HEK293 (cell line): ENCODE measurements at regions not wholly inside any gene's neighbourhood (a gene's known extent, or its start where the extent isn't known, plus 50 kb on each side); places are given as distances from the start of the nearest gene placed in this dataset.

Experiments
- CTCF ChIA-PET: fragments of 350-600 bp; formaldehyde crosslinking; extraction: SDS; loops from one replicate; lab custom pipeline; 2021; ENCODE audit warnings: antibody characterized with exemption; lab: Yijun Ruan, JAX
- POLR2A ChIA-PET: fragments of 300-600 bp; formaldehyde crosslinking; extraction: SDS; loops from one replicate; lab custom pipeline; 2020; ENCODE audit warnings: antibody characterized with exemption, inconsistent platforms; lab: Yijun Ruan, JAX
- H3K27ac ChIP-seq: fragments of 200-500 bp; sonication (Bioruptor generic); 2 replicates; pipeline ENCODE4 v1.5.1; 2014; ENCODE audit warnings: low read depth, low read length, control low read depth, inconsistent platforms; ENCODE audit errors: extremely low read depth
- H3K36me3 ChIP-seq, 2 experiments: fragments of 200-500 bp in 1 of 2; sonication (Bioruptor generic) in 1 of 2; 1 replicate in 1 of 2; 2 replicates in 1 of 2; pipeline ENCODE4 v1.5.1; 2014 to 2017; ENCODE audit warnings: inconsistent platforms in 2 of 2, low read length in 2 of 2; ENCODE audit not compliant: control insufficient read depth in 2 of 2, insufficient read depth in 1 of 2
- H3K4me1 ChIP-seq: fragments of 200-500 bp; sonication (Bioruptor generic); 2 replicates; pipeline ENCODE4 v1.5.1; 2014; ENCODE audit warnings: mild to moderate bottlenecking, low read length, inconsistent platforms; ENCODE audit not compliant: control insufficient read depth, insufficient read depth
- H3K4me3 ChIP-seq: 2 replicates; pipeline ENCODE4 v1.5.1; 2011; ENCODE audit warnings: low read depth, mild to moderate bottlenecking, control low read depth, low read length, moderate library complexity
- H3K9me3 ChIP-seq: fragments of 200-500 bp; sonication (Bioruptor generic); 2 replicates; pipeline ENCODE4 v1.5.1; 2014; ENCODE audit warnings: low read depth, low read length, inconsistent platforms; ENCODE audit not compliant: control insufficient read depth, insufficient read depth
- ATF2 ChIP-seq: fragments of 450-650 bp; formaldehyde crosslinking; IDR thresholded peaks from 2 replicates; pipeline ENCODE4 v1.5.1; 2016; ENCODE audit warnings: missing biosample characterization, missing genetic modification characterization, low read depth
- GLIS1 ChIP-seq: fragments of 450-650 bp; formaldehyde crosslinking; IDR thresholded peaks from 2 replicates; pipeline ENCODE4 v1.5.1; 2016; ENCODE audit warnings: missing biosample characterization, missing genetic modification characterization
- SCRT2 ChIP-seq: fragments of 450-650 bp; formaldehyde crosslinking; IDR thresholded peaks from 2 replicates; pipeline ENCODE4 v1.5.1; 2016; ENCODE audit warnings: missing biosample characterization, missing genetic modification characterization
- SP7 ChIP-seq: fragments of 450-650 bp; formaldehyde crosslinking; IDR thresholded peaks from 2 replicates; pipeline ENCODE4 v1.5.1; 2016; ENCODE audit warnings: missing biosample characterization, missing genetic modification characterization
- ZEB2 ChIP-seq: fragments of 450-650 bp; formaldehyde crosslinking; IDR thresholded peaks from 2 replicates; pipeline ENCODE4 v1.5.1; 2016; ENCODE audit warnings: missing biosample characterization, missing genetic modification characterization
- ZNF112 ChIP-seq: fragments of 450-650 bp; formaldehyde crosslinking; IDR thresholded peaks from 2 replicates; pipeline ENCODE4 v1.5.0; 2017; ENCODE audit warnings: missing biosample characterization, missing genetic modification characterization
- ZNF114 ChIP-seq: fragments of 450-650 bp; formaldehyde crosslinking; IDR thresholded peaks from 2 replicates; pipeline ENCODE4 v1.5.0; 2017; ENCODE audit warnings: missing biosample characterization, missing genetic modification characterization
- ZNF140 ChIP-seq: fragments of 450-650 bp; formaldehyde crosslinking; IDR thresholded peaks from 2 replicates; pipeline ENCODE4 v1.5.1; 2016; ENCODE audit warnings: missing biosample characterization, missing genetic modification characterization
- ZNF157 ChIP-seq: fragments of 450-650 bp; formaldehyde crosslinking; IDR thresholded peaks from 2 replicates; pipeline ENCODE4 v1.5.1; 2016; ENCODE audit warnings: missing biosample characterization, missing genetic modification characterization
- ZNF18 ChIP-seq: fragments of 450-650 bp; formaldehyde crosslinking; IDR thresholded peaks from 2 replicates; pipeline ENCODE4 v1.5.1; 2016; ENCODE audit warnings: missing biosample characterization, missing genetic modification characterization
- ZNF23 ChIP-seq: fragments of 450-650 bp; formaldehyde crosslinking; IDR thresholded peaks from 2 replicates; pipeline ENCODE4 v1.5.1; 2016; ENCODE audit warnings: missing biosample characterization, missing genetic modification characterization, borderline replicate concordance
- ZNF366 ChIP-seq: fragments of 450-650 bp; formaldehyde crosslinking; conservative IDR thresholded peaks from 2 replicates; pipeline ENCODE4 v1.5.1; 2016; ENCODE audit warnings: missing biosample characterization, missing genetic modification characterization
- ZNF37A ChIP-seq: fragments of 450-650 bp; IDR thresholded peaks from 2 replicates; pipeline ENCODE4 v1.5.1; 2018; ENCODE audit warnings: missing biosample characterization, missing genetic modification characterization
- ZNF449 ChIP-seq: fragments of 450-650 bp; formaldehyde crosslinking; IDR thresholded peaks from 2 replicates; pipeline ENCODE4 v1.5.1; 2017; ENCODE audit warnings: missing biosample characterization, mild to moderate bottlenecking, missing genetic modification characterization, moderate library complexity
- ZNF488 ChIP-seq: fragments of 450-650 bp; formaldehyde crosslinking; IDR thresholded peaks from 2 replicates; pipeline ENCODE4 v1.5.1; 2016; ENCODE audit warnings: missing biosample characterization, missing genetic modification characterization
- ZNF560 ChIP-seq: fragments of 450-650 bp; formaldehyde crosslinking; IDR thresholded peaks from 2 replicates; pipeline ENCODE4 v1.5.1; 2017; ENCODE audit warnings: missing biosample characterization, missing genetic modification characterization, borderline replicate concordance
- ZNF629 ChIP-seq: fragments of 450-650 bp; formaldehyde crosslinking; IDR thresholded peaks from 2 replicates; pipeline ENCODE4 v1.5.1; 2017; ENCODE audit warnings: missing biosample characterization, missing genetic modification characterization
- ZNF658 ChIP-seq: fragments of 450-650 bp; formaldehyde crosslinking; IDR thresholded peaks from 2 replicates; pipeline ENCODE4; 2016; ENCODE audit warnings: missing biosample characterization, missing genetic modification characterization
- ZNF664 ChIP-seq: fragments of 450-650 bp; formaldehyde crosslinking; IDR thresholded peaks from 2 replicates; pipeline ENCODE4 v1.5.1; 2016; ENCODE audit warnings: missing biosample characterization, missing genetic modification characterization
- ZNF670 ChIP-seq: fragments of 450-650 bp; formaldehyde crosslinking; IDR thresholded peaks from 2 replicates; pipeline ENCODE4 v1.5.1; 2016; ENCODE audit warnings: missing biosample characterization, missing genetic modification characterization, low read depth
- ZNF707 ChIP-seq: fragments of 450-650 bp; formaldehyde crosslinking; IDR thresholded peaks from 2 replicates; pipeline ENCODE4 v1.5.1; 2016; ENCODE audit warnings: missing biosample characterization, missing genetic modification characterization
- ZNF747 ChIP-seq: fragments of 450-650 bp; formaldehyde crosslinking; IDR thresholded peaks from 2 replicates; pipeline ENCODE4 v1.5.1; 2016; ENCODE audit warnings: missing biosample characterization, missing genetic modification characterization
- ZSCAN23 ChIP-seq: fragments of 450-650 bp; formaldehyde crosslinking; IDR thresholded peaks from 2 replicates; pipeline ENCODE4 v1.5.1; 2016; ENCODE audit warnings: missing biosample characterization, missing genetic modification characterization
- TF ChIP-seq, protein P1 (sequence below): fragments of 450-650 bp; formaldehyde crosslinking; conservative IDR thresholded peaks from 2 replicates; pipeline ENCODE4 v1.5.1; 2016; ENCODE audit warnings: low read depth, missing biosample characterization, missing genetic modification characterization
- TF ChIP-seq, protein P2 (sequence below): fragments of 450-650 bp; formaldehyde crosslinking; IDR thresholded peaks from 2 replicates; pipeline ENCODE4 v1.5.1; 2016; ENCODE audit warnings: missing biosample characterization, missing genetic modification characterization

- ChIA-PET POLR2A (interaction anchor here (0.6 kb wide), 1 partner anchor 190 kb away, joined by 3 read pairs; the partner anchor contains the start of gene KLF12), CTCF (interaction anchor here (1.2 kb wide), 1 partner anchor 8 kb away, joined by 5 read pairs; no protein-coding TSS in a partner anchor)
- Histone ChIP-seq H3K9me3 (no peaks in the 10 kb centered on the region), H3K4me1 (no peaks in the 10 kb centered on the region), H3K36me3 (no peaks in the 10 kb centered on the region), H3K4me3 (no peak overlapping the region), H3K27ac (peak overlapping the region; percentile 1; the same call in 1 of the 2 replicates)
- TF ChIP-seq, protein P1, sequence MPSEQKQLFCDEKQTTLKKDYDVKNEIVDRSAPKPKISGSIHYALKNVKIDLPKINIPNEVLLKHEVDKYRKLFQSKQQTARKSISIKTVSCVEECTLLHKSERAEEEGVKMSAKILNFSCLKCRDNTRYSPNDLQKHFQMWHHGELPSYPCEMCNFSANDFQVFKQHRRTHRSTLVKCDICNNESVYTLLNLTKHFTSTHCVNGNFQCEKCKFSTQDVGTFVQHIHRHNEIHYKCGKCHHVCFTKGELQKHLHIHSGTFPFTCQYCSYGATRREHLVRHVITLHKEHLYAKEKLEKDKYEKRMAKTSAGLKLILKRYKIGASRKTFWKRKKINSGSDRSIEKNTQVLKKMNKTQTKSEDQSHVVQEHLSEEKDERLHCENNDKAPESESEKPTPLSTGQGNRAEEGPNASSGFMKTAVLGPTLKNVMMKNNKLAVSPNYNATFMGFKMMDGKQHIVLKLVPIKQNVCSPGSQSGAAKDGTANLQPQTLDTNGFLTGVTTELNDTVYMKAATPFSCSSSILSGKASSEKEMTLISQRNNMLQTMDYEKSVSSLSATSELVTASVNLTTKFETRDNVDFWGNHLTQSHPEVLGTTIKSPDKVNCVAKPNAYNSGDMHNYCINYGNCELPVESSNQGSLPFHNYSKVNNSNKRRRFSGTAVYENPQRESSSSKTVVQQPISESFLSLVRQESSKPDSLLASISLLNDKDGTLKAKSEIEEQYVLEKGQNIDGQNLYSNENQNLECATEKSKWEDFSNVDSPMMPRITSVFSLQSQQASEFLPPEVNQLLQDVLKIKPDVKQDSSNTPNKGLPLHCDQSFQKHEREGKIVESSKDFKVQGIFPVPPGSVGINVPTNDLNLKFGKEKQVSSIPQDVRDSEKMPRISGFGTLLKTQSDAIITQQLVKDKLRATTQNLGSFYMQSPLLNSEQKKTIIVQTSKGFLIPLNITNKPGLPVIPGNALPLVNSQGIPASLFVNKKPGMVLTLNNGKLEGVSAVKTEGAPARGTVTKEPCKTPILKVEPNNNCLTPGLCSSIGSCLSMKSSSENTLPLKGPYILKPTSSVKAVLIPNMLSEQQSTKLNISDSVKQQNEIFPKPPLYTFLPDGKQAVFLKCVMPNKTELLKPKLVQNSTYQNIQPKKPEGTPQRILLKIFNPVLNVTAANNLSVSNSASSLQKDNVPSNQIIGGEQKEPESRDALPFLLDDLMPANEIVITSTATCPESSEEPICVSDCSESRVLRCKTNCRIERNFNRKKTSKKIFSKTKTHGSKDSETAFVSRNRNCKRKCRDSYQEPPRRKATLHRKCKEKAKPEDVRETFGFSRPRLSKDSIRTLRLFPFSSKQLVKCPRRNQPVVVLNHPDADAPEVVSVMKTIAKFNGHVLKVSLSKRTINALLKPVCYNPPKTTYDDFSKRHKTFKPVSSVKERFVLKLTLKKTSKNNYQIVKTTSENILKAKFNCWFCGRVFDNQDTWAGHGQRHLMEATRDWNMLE (tag by site-specific recombination): no peak
- TF ChIP-seq ZNF157 (tag by site-specific recombination) (no peak), SCRT2 (tag by site-specific recombination) (no peak), ZNF112 (no peak), ZNF37A (tag by site-specific recombination) (no peak), ZNF629 (tag by site-specific recombination) (peak; percentile 57), ZNF366 (tag by site-specific recombination) (no peak), ZNF114 (tag by site-specific recombination) (no peak), ZNF140 (tag by site-specific recombination) (no peak), ZEB2 (tag by site-specific recombination) (peak; percentile 56), ZSCAN23 (tag by site-specific recombination) (no peak), ZNF658 (no peak), SP7 (tag by site-specific recombination) (peak; percentile 82), ZNF707 (tag by site-specific recombination) (no peak), GLIS1 (tag by site-specific recombination) (peak; percentile 98), ATF2 (peak; percentile 20; the same call in 1 of the 2 replicates), ZNF449 (peak; percentile 19; the same call in 1 of the 2 replicates), ZNF664 (tag by site-specific recombination) (no peak), ZNF18 (tag by site-specific recombination) (peak; percentile 74; the same call in 1 of the 2 replicates), ZNF560 (no peak), ZNF670 (tag by site-specific recombination) (no peak), ZNF23 (tag by site-specific recombination) (no peak), ZNF488 (peak; percentile 70), ZNF747 (tag by site-specific recombination) (no peak)
- TF ChIP-seq, protein P2, sequence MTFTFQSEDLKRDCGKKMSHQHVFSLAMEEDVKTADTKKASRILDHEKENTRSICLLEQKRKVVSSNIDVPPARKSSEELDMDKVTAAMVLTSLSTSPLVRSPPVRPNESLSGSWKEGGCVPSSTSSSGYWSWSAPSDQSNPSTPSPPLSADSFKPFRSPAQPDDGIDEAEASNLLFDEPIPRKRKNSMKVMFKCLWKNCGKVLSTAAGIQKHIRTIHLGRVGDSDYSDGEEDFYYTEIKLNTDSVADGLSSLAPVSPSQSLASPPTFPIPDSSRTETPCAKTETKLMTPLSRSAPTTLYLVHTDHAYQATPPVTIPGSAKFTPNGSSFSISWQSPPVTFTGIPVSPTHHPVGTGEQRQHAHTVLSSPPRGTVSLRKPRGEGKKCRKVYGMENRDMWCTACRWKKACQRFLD (tag by site-specific recombination): no peak
Measured at GRCh38 chr13:74324338-74324737, 190.1 kb upstream of the KLF12 start.
